Tibial artery (tissue), 4 donors: ENCODE measurements at regions not wholly inside any gene's neighbourhood (a gene's known extent, or its start where the extent isn't known, plus 50 kb on each side); places are given as distances from the start of the nearest gene placed in this dataset.

Experiments
- DNase-seq, 2 donors: peaks; one replicate each; pipeline ENCODE4 v3.0.0-alpha.2; 2019
- H3K27ac ChIP-seq, 2 donors: fragments of 200-600 bp; sonication (generic) in 1 of 2; 1 replicate in 1 of 2; 2 replicates in 1 of 2; pipeline ENCODE4 v1.5.1; 2018 to 2019; ENCODE audit warnings: mild to moderate bottlenecking in 1 of 2
- H3K27me3 ChIP-seq, 2 donors: fragments of 200-600 bp; sonication (generic) in 1 of 2; one replicate each; pipeline versions ENCODE4 v1.5.1 to v1.6.0; 2016 to 2019
- H3K36me3 ChIP-seq, 3 donors: fragments of 200-600 bp; sonication (generic) in 2 of 3; one replicate each; pipeline ENCODE4 v1.5.1; 2016 to 2019; ENCODE audit warnings: mild to moderate bottlenecking in 2 of 3
- H3K4me1 ChIP-seq, 4 donors: fragments of 200-600 bp; sonication (generic) in 2 of 4; 1 replicate in 3 of 4; 2 replicates in 1 of 4; pipeline ENCODE4 v1.5.1; 2016 to 2019
- H3K4me3 ChIP-seq, 2 donors: fragments of 200-600 bp; sonication (generic) in 1 of 2; 1 replicate in 1 of 2; 2 replicates in 1 of 2; pipeline ENCODE4 v1.5.1; 2018 to 2019; ENCODE audit warnings: mild to moderate bottlenecking in 2 of 2
- H3K9me3 ChIP-seq, 3 donors: fragments of 200-600 bp; sonication (generic) in 1 of 3; one replicate each; pipeline ENCODE4 v1.5.1; 2016 to 2019
- intact Hi-C: fragments of 100-400 bp; cut with DNase I; formaldehyde crosslinking; loops from one replicate; pipeline ENCODE4 v1.15.0; 2023; ENCODE audit warnings: low total_unique reads
- TF ChIP-seq, protein P1 (sequence below), 2 experiments: fragments of 200-600 bp in 1 of 2; fragments of 450-650 bp in 1 of 2; IDR thresholded peaks; one replicate each; pipeline ENCODE4 v1.5.1; 2017 to 2019; ENCODE audit warnings: antibody characterized with exemption in 2 of 2, mild to moderate bottlenecking in 1 of 2, moderate library complexity in 1 of 2

DNA sequence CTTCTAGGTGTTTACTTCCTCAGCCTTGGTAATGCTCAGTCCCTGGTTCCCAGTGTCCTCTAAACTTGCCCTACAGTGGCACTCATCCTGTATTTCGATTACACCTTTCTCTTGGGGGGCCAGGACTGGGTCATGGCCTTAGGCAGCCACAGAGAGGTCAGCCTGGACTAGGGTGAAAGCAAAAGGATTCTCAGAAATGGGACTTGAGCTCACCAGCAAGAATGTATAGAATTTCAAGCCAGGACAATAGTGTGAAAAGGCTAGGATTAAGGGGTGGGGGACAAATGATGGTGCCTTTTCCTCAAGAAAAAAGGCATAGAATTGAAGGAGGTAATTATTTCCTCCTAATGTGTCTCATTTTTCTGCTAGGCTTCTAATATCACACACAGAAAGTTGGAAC is 166.8 kb upstream of the RUNX1 start:
- TF ChIP-seq, protein P1, sequence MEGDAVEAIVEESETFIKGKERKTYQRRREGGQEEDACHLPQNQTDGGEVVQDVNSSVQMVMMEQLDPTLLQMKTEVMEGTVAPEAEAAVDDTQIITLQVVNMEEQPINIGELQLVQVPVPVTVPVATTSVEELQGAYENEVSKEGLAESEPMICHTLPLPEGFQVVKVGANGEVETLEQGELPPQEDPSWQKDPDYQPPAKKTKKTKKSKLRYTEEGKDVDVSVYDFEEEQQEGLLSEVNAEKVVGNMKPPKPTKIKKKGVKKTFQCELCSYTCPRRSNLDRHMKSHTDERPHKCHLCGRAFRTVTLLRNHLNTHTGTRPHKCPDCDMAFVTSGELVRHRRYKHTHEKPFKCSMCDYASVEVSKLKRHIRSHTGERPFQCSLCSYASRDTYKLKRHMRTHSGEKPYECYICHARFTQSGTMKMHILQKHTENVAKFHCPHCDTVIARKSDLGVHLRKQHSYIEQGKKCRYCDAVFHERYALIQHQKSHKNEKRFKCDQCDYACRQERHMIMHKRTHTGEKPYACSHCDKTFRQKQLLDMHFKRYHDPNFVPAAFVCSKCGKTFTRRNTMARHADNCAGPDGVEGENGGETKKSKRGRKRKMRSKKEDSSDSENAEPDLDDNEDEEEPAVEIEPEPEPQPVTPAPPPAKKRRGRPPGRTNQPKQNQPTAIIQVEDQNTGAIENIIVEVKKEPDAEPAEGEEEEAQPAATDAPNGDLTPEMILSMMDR (IDR thresholded peaks at IDR 0.05): no peak
- intact Hi-C loops: no loop called here
- Histone ChIP-seq H3K4me3 (no peak overlapping the region), H3K27ac (no peak overlapping the region), H3K4me1 (no peaks in the 10 kb centered on the region), H3K9me3 (no peaks in the 10 kb centered on the region), H3K27me3 (no peaks in the 10 kb centered on the region), H3K36me3 (no peaks in the 10 kb centered on the region)
- DNase-seq: no peak

DNA sequence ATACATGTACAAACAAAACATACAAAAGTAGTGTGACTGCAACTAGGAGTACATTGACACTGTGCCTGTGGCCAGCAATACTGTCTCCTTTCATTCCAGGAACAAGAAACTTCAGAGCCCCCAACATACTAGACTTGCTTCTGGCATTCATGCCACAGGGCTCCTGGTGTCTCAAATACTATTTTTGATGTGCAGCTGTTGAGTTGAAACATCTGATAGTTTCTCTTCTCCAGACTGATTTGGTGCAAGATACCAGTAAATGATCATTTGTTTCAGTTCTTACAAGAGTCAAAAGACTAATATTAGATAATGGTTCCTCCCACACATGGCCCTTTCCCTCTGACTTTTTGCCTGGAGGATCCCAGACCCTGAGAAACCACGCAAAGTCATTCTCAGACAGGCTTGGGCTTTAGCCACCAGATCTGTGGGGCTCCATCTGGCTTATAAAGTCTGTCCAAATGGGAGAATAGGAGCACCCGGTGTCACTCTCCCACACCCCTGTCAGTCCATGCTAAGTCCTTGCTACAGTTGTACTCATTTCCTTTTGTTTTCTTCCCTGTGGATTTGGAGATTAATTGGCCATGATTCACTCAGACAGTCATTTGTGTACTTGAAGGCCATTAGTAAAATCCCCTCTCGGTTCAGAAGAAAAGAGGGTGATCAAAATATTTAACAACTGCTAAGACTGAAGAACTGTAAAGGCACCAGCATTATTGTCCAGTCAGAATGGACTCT is 163.5 kb upstream of the RUNX1 start:
- intact Hi-C loops: no loop called here
- Histone ChIP-seq H3K27ac (no peak overlapping the region), H3K9me3 (no peaks in the 10 kb centered on the region), H3K36me3 (no peaks in the 10 kb centered on the region), H3K4me1 (peaks cover 0 to 20% (median 0%) of the 10 kb centered on the region in 4 donors), H3K27me3 (no peaks in the 10 kb centered on the region), H3K4me3 (no peak overlapping the region)
- no peak for DNase-seq
- TF ChIP-seq, protein P1 (IDR thresholded peaks at IDR 0.05): no peak

GRCh38 chr21:35211782-35212181 is 162.7 kb upstream of the RUNX1 start:
- Histone ChIP-seq H3K27me3 (no peaks in the 10 kb centered on the region), H3K27ac (no peak overlapping the region), H3K36me3 (no peaks in the 10 kb centered on the region), H3K4me3 (no peak overlapping the region), H3K4me1 (peaks cover 0 to 28% (median under 1%) of the 10 kb centered on the region in 4 donors), H3K9me3 (no peaks in the 10 kb centered on the region)
- TF ChIP-seq, protein P1 (IDR thresholded peaks at IDR 0.05): no peak
- DNase-seq: no peak
- intact Hi-C loops: no loop called here

- H3K36me3 ChIP-seq: no peaks in the 10 kb centered on the region
- H3K9me3 ChIP-seq: no peaks in the 10 kb centered on the region
- H3K4me3 ChIP-seq: no peak overlapping the region
- no peaks in the 10 kb centered on the region for H3K27me3 ChIP-seq
- intact Hi-C loops: no loop called here
- H3K27ac ChIP-seq: no peak overlapping the region
- peaks cover 0 to 43% (median 11%) of the 10 kb centered on the region in 4 donors for H3K4me1 ChIP-seq
- TF ChIP-seq, protein P1 (IDR thresholded peaks at IDR 0.05): no peak
- no peak for DNase-seq
Measured at GRCh38 chr21:35210093-35210492, 161.0 kb upstream of the RUNX1 start.

- DNase-seq: no peak
- Histone ChIP-seq H3K27me3 (no peaks in the 10 kb centered on the region), H3K9me3 (no peaks in the 10 kb centered on the region), H3K27ac (peak overlapping the region; percentile 35 to 37), H3K36me3 (no peaks in the 10 kb centered on the region), H3K4me1 (peaks cover 0 to 54% (median 14%) of the 10 kb centered on the region in 4 donors), H3K4me3 (no peak overlapping the region)
- intact Hi-C loops: no loop called here
- TF ChIP-seq, protein P1 (IDR thresholded peaks at IDR 0.05): no peak
Measured at GRCh38 chr21:35208810-35209517, 159.9 kb upstream of the RUNX1 start.
